A549 (cell line): ENCODE measurements at regions not wholly inside any gene's neighbourhood (a gene's known extent, or its start where the extent isn't known, plus 50 kb on each side); places are given as distances from the start of the nearest gene placed in this dataset.

Source experiments
- ATAC-seq, 2 experiments: fragments of 200-7000 bp in 1 of 2; fragments of >200 bp in 1 of 2; cut with Nextera tagmentation in 1 of 2; cut with Tn5 transposase in 1 of 2; 3 replicates each; pipeline versions ENCODE4 v1.8.0 to v1.9.1; 2018 to 2020; ENCODE audit warnings: mild to moderate bottlenecking in 1 of 2, moderate library complexity in 1 of 2
- CTCF ChIA-PET: fragments of 300-600 bp; sonication (Branson Sonifier 250); formaldehyde crosslinking; extraction: SDS; loops from one replicate; lab custom pipeline; 2021; ENCODE audit warnings: antibody characterized with exemption, inconsistent platforms; lab: Yijun Ruan, JAX
- POLR2A ChIA-PET: fragments of 350-600 bp; formaldehyde crosslinking; extraction: SDS; loops from one replicate; lab custom pipeline; 2021; ENCODE audit warnings: antibody characterized with exemption, inconsistent platforms; lab: Yijun Ruan, JAX
- DNase-seq, 2 experiments: peaks; one replicate each; pipeline versions ENCODE4 v3.0.0 to v3.0.0-alpha.2; 2011 to 2016; ENCODE audit warnings: low read depth in 1 of 2, low spot score in 1 of 2
- FAIRE-seq: peaks from 2 replicates; lab custom pipeline; 2011; peaks lifted over from hg19 to GRCh38; lab: Jason Lieb, UNC
- H3K27ac ChIP-seq, 2 experiments: fragments of >200 bp; sonication (Bioruptor Twin); formaldehyde crosslinking; 3 replicates each; pipeline ENCODE4 v1.5.1; 2016 to 2017
- H3K4me1 ChIP-seq: fragments of >200 bp; sonication (Bioruptor Twin); formaldehyde crosslinking; 3 replicates; pipeline ENCODE4 v1.6.1; 2016
- H3K4me2 ChIP-seq: fragments of >200 bp; sonication (Bioruptor Twin); formaldehyde crosslinking; 3 replicates; pipeline ENCODE4 v1.6.1; 2016
- H3K4me3 ChIP-seq: fragments of >200 bp; sonication (Bioruptor Twin); formaldehyde crosslinking; 3 replicates; pipeline ENCODE4 v1.5.1; 2016
- H3K9me3 ChIP-seq: fragments of >200 bp; sonication (Bioruptor Twin); formaldehyde crosslinking; 3 replicates; pipeline ENCODE4 v1.6.1; 2016
- CHD2 ChIP-seq: fragments of 150-350 bp; IDR thresholded peaks from 2 replicates; pipeline ENCODE4 v1.6.1; 2014; ENCODE audit warnings: low read length; ENCODE audit not compliant: partially characterized antibody
- CHD4 ChIP-seq: fragments of 200-600 bp; sonication (generic); IDR thresholded peaks from 2 replicates; pipeline ENCODE4 v1.6.1; 2016; ENCODE audit warnings: antibody characterized with exemption, mild to moderate bottlenecking, borderline replicate concordance
- EHF ChIP-seq: fragments of 250-450 bp; sonication (Bioruptor Pico); IDR thresholded peaks from 2 replicates; pipeline ENCODE4 v1.5.0; 2020; ENCODE audit warnings: mild to moderate bottlenecking
- EP300 ChIP-seq, 2 experiments: fragments of >200 bp; sonication (Bioruptor Twin); formaldehyde crosslinking; IDR thresholded peaks; 2 replicates in 1 of 2; 3 replicates in 1 of 2; pipeline ENCODE4 v1.6.1; 2016 to 2017
- FOXS1 ChIP-seq: fragments of 250-450 bp; sonication (Bioruptor Pico); IDR thresholded peaks from 2 replicates; pipeline ENCODE4 v1.5.0; 2020; ENCODE audit warnings: mild to moderate bottlenecking, moderate library complexity
- HOXB13 ChIP-seq: fragments of 250-450 bp; sonication (Bioruptor Pico); IDR thresholded peaks from 2 replicates; pipeline ENCODE4 v1.5.0; 2020; ENCODE audit warnings: low read depth, mild to moderate bottlenecking, moderate library complexity
- JUN ChIP-seq, 2 experiments: fragments of >200 bp; sonication (Bioruptor Twin); formaldehyde crosslinking; IDR thresholded peaks; 2 replicates in 1 of 2; 3 replicates in 1 of 2; pipeline ENCODE4 v1.6.1; 2016 to 2017
- JUNB ChIP-seq: fragments of >200 bp; sonication (Bioruptor Twin); formaldehyde crosslinking; IDR thresholded peaks from 2 replicates; pipeline ENCODE4 v1.6.1; 2016
- KDM1A ChIP-seq: fragments of 200-600 bp; sonication (generic); IDR thresholded peaks from 2 replicates; pipeline ENCODE4 v1.6.1; 2016; ENCODE audit warnings: low read depth, mild to moderate bottlenecking
- KDM5A ChIP-seq: fragments of 200-600 bp; sonication (generic); IDR thresholded peaks from 2 replicates; pipeline ENCODE4 v1.6.1; 2016; ENCODE audit warnings: antibody characterized with exemption, mild to moderate bottlenecking
- MYC ChIP-seq: IDR thresholded peaks from 2 replicates; pipeline ENCODE4 v1.6.1; 2012; ENCODE audit warnings: mild to moderate bottlenecking, inconsistent platforms, low read length, improper control_type of control experiment, borderline replicate concordance
- NFE2L2 ChIP-seq: fragments of 150-350 bp; conservative IDR thresholded peaks from 2 replicates; pipeline ENCODE4 v1.6.1; 2014; ENCODE audit warnings: low read length
- NPAS2 ChIP-seq: fragments of 250-450 bp; sonication (Bioruptor Pico); IDR thresholded peaks from 2 replicates; pipeline ENCODE4 v1.8.0; 2022; ENCODE audit warnings: mild to moderate bottlenecking, moderate library complexity, borderline replicate concordance
- NR3C1 ChIP-seq: fragments of >200 bp; sonication (Bioruptor Twin); formaldehyde crosslinking; IDR thresholded peaks from 3 replicates; pipeline ENCODE4 v1.6.1; 2017
- PHF8 ChIP-seq: fragments of 200-600 bp; sonication (generic); IDR thresholded peaks from 2 replicates; pipeline ENCODE4 v1.6.1; 2016; ENCODE audit warnings: low read depth, mild to moderate bottlenecking, antibody characterized with exemption, moderate library complexity, borderline replicate concordance
- RARB ChIP-seq: fragments of 250-450 bp; sonication (Bioruptor Pico); IDR thresholded peaks from 2 replicates; pipeline ENCODE4 v1.8.0; 2021; ENCODE audit warnings: mild to moderate bottlenecking, moderate library complexity
- SMC3 ChIP-seq: fragments of >200 bp; sonication (Bioruptor Twin); formaldehyde crosslinking; IDR thresholded peaks from 3 replicates; pipeline ENCODE4 v1.6.1; 2018; ENCODE audit warnings: inconsistent platforms
- SREBF2 ChIP-seq: fragments of 450-650 bp; IDR thresholded peaks from 2 replicates; pipeline ENCODE4 v1.6.1; 2014; ENCODE audit warnings: mild to moderate bottlenecking, moderate library complexity
- TFCP2L1 ChIP-seq: fragments of 250-450 bp; sonication (Bioruptor Pico); IDR thresholded peaks from 2 replicates; pipeline ENCODE4 v1.5.0; 2021; ENCODE audit warnings: mild to moderate bottlenecking
- WGBS: methylation state at CpG from one replicate; pipeline ENCODE4 v1.1.6; 2017; ENCODE audit errors: missing lambda C conversion rate; 5-methylcytosine and 5-hydroxymethylcytosine counted together
- TF ChIP-seq, protein P1 (sequence below): fragments of >200 bp; sonication (Bioruptor Twin); formaldehyde crosslinking; IDR thresholded peaks from 3 replicates; pipeline ENCODE4 v1.6.1; 2016
- TF ChIP-seq, protein P2 (sequence below): fragments of 150-350 bp; IDR thresholded peaks from 2 replicates; pipeline ENCODE4 v1.6.1; 2014; ENCODE audit warnings: low read depth, mild to moderate bottlenecking, low read length
- TF ChIP-seq, protein P3 (sequence below): fragments of >200 bp; sonication (Bioruptor Twin); formaldehyde crosslinking; IDR thresholded peaks from 2 replicates; pipeline ENCODE4 v1.6.1; 2016
- TF ChIP-seq, protein P4 (sequence below): fragments of 200-600 bp; sonication (generic); IDR thresholded peaks from 2 replicates; pipeline ENCODE4 v1.6.1; 2016; ENCODE audit warnings: antibody characterized with exemption, mild to moderate bottlenecking, moderate library complexity
- TF ChIP-seq, protein P5 (sequence below): fragments of 250-450 bp; sonication (Bioruptor Pico); IDR thresholded peaks from 2 replicates; pipeline ENCODE4 v1.5.0; 2020; ENCODE audit warnings: low read depth, mild to moderate bottlenecking, moderate library complexity

DNA sequence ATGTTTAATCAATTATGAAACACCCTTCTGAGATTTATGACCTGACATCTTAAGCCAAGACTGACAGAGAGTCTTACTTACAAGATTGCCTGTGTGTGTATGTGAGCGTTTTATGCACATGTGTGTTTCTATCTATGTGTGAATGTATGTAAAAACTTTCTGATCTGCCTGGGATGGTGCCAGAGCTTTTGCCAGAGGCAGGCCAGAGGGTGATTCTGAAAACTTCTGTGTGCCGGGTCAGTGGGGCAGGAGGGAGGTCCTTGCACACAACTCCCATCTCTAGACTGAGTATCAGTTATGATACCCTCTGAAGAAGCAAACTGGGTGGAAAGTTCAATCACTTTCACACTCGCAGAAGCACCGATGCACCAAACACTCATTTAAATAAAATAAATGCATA, 335.0 kb upstream of the NT5C1B start:
- Histone ChIP-seq H3K9me3 (0 out of 3 replicates have a peak, but pooled peaks cover 2% of the 10 kb centered on the region), H3K4me2 (no peak overlapping the region), H3K4me1 (peaks cover 14% of the 10 kb centered on the region), H3K4me3 (no peak overlapping the region), H3K27ac (no peak overlapping the region)
- no peak for DNase-seq
- TF ChIP-seq PHF8 (no peak), JUN (IDR thresholded peaks at IDR 0.05) (no peak), SMC3 (no peak), NFE2L2 (no peak), KDM5A (no peak), TFCP2L1 (CRISPR knock-in tag) (no peak), RARB (no peak), EHF (CRISPR knock-in tag) (no peak), CHD4 (no peak), NR3C1 (no peak), SREBF2 (no peak)
- TF ChIP-seq, protein P1, sequence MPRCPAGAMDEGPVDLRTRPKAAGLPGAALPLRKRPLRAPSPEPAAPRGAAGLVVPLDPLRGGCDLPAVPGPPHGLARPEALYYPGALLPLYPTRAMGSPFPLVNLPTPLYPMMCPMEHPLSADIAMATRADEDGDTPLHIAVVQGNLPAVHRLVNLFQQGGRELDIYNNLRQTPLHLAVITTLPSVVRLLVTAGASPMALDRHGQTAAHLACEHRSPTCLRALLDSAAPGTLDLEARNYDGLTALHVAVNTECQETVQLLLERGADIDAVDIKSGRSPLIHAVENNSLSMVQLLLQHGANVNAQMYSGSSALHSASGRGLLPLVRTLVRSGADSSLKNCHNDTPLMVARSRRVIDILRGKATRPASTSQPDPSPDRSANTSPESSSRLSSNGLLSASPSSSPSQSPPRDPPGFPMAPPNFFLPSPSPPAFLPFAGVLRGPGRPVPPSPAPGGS, result no peak
- TF ChIP-seq, protein P2, sequence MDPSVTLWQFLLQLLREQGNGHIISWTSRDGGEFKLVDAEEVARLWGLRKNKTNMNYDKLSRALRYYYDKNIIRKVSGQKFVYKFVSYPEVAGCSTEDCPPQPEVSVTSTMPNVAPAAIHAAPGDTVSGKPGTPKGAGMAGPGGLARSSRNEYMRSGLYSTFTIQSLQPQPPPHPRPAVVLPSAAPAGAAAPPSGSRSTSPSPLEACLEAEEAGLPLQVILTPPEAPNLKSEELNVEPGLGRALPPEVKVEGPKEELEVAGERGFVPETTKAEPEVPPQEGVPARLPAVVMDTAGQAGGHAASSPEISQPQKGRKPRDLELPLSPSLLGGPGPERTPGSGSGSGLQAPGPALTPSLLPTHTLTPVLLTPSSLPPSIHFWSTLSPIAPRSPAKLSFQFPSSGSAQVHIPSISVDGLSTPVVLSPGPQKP, result no peak
- TF ChIP-seq, protein P3, sequence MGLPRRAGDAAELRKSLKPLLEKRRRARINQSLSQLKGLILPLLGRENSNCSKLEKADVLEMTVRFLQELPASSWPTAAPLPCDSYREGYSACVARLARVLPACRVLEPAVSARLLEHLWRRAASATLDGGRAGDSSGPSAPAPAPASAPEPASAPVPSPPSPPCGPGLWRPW, result no peak
- TF ChIP-seq, protein P4, sequence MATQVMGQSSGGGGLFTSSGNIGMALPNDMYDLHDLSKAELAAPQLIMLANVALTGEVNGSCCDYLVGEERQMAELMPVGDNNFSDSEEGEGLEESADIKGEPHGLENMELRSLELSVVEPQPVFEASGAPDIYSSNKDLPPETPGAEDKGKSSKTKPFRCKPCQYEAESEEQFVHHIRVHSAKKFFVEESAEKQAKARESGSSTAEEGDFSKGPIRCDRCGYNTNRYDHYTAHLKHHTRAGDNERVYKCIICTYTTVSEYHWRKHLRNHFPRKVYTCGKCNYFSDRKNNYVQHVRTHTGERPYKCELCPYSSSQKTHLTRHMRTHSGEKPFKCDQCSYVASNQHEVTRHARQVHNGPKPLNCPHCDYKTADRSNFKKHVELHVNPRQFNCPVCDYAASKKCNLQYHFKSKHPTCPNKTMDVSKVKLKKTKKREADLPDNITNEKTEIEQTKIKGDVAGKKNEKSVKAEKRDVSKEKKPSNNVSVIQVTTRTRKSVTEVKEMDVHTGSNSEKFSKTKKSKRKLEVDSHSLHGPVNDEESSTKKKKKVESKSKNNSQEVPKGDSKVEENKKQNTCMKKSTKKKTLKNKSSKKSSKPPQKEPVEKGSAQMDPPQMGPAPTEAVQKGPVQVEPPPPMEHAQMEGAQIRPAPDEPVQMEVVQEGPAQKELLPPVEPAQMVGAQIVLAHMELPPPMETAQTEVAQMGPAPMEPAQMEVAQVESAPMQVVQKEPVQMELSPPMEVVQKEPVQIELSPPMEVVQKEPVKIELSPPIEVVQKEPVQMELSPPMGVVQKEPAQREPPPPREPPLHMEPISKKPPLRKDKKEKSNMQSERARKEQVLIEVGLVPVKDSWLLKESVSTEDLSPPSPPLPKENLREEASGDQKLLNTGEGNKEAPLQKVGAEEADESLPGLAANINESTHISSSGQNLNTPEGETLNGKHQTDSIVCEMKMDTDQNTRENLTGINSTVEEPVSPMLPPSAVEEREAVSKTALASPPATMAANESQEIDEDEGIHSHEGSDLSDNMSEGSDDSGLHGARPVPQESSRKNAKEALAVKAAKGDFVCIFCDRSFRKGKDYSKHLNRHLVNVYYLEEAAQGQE, result no peak
- CTCF ChIA-PET, result interaction anchor here (1.5 kb wide), 1 partner anchor 52 kb away, joined by 3 read pairs; no protein-coding TSS in a partner anchor
- POLR2A ChIA-PET, result no interaction called here
- no peak for ATAC-seq
- 72% methylated on average over 4 of the region's 4 CpGs for WGBS
- no peak for FAIRE-seq

- POLR2A ChIA-PET, result no interaction called here
- DNase-seq (no peak), FAIRE-seq (no peak), ATAC-seq (no peak)
- H3K4me2 ChIP-seq, result no peak overlapping the region
- peaks cover 14% of the 10 kb centered on the region for H3K4me1 ChIP-seq
- CTCF ChIA-PET, result interaction anchor here (0.6 kb wide), 1 partner anchor 429 kb away, joined by 3 read pairs; no protein-coding TSS in a partner anchor
- TF ChIP-seq HOXB13, result no peak
- H3K9me3 ChIP-seq, result 0 out of 3 replicates have a peak, but pooled peaks cover 2% of the 10 kb centered on the region
- WGBS, result 100% methylated on average over 1 of the region's 1 CpG
- H3K27ac ChIP-seq, result no peak overlapping the region
- no peak overlapping the region for H3K4me3 ChIP-seq
Observed at GRCh38 chr2:18922276-18922675, 332.9 kb upstream of the NT5C1B start.

DNA sequence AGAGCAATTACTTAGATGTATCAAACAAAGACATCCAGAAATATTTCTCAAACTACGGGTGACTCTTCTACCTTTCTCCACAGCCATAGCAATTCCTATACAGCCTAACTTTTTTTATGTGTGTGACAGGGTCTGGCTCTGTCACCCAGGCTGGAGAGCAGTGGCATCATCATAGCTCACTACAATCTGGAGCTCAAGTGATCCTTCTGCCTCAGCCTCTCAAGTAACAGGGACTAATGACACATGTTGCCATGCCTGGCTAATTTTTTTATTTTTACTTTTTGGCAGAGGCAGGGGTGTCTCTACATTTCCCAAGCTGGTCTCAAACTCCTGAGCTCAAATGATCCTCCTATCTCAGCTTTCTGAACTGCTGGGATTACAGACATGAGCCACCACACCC, 328.9 kb upstream of the NT5C1B start:
- Histone ChIP-seq H3K4me3 (no peak overlapping the region), H3K4me1 (no peaks in the 10 kb centered on the region), H3K9me3 (no peaks in the 10 kb centered on the region), H3K27ac (no peak overlapping the region), H3K4me2 (no peak overlapping the region)
- ChIA-PET CTCF (interaction anchor here (1.4 kb wide), 1 partner anchor 10 kb away, joined by 3 read pairs; no protein-coding TSS in a partner anchor), POLR2A (no interaction called here)
- WGBS, result 24% methylated on average over 1 of the region's 1 CpG
- DNase-seq (no peak), FAIRE-seq (no peak), ATAC-seq (no peak)
- TF ChIP-seq NPAS2, result no peak
- no peak for TF ChIP-seq SREBF2
- TF ChIP-seq, protein P5, sequence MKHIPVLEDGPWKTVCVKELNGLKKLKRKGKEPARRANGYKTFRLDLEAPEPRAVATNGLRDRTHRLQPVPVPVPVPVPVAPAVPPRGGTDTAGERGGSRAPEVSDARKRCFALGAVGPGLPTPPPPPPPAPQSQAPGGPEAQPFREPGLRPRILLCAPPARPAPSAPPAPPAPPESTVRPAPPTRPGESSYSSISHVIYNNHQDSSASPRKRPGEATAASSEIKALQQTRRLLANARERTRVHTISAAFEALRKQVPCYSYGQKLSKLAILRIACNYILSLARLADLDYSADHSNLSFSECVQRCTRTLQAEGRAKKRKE (CRISPR knock-in tag), result no peak
- no peak for TF ChIP-seq CHD2
- TF ChIP-seq KDM5A, result no peak
- no peak for TF ChIP-seq TFCP2L1 (CRISPR knock-in tag)
- TF ChIP-seq CHD4, result no peak
- no peak for TF ChIP-seq JUNB
- no peak for TF ChIP-seq EP300 (IDR thresholded peaks at IDR 0.05)
- no peak for TF ChIP-seq MYC
- TF ChIP-seq, protein P4, result no peak
- no peak for TF ChIP-seq KDM1A
- no peak for TF ChIP-seq FOXS1 (CRISPR knock-in tag)
